ENCODE measurements at regions not wholly inside any gene's neighbourhood (a gene's known extent, or its start where the extent isn't known, plus 50 kb on each side); places are given as distances from the start of the nearest gene placed in this dataset.

DNA sequence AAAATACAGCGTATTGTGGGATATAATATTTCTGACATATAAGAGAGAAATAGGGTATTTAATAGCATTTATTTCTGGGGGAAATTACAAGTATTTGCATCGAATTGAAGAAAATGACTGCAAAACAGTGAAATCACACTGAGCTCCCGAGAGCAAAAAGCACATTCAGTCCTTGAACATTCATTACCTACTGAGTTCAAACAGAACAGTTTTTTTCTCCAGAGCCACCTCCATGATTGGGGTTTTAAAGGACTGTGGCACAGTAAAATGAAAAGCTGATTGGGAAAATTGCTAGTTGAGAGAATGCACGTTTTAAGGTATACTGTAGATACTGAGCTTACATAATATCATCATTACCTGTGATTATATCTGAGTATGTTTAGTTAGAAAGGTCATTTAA, 58.0 kb upstream of the TRPC4 start:
- ChIA-PET POLR2A (no interaction called here), CTCF (no interaction called here)
- Mint-ChIP-seq H3K9me3 (no peaks in the 10 kb centered on the region), H3K4me3 (no peak overlapping the region), H3K27me3 (no peaks in the 10 kb centered on the region), H3K4me1 (no peaks in the 10 kb centered on the region), H3K36me3 (ENCODE audit: low read depth) (no peaks in the 10 kb centered on the region), H3K27ac (no peak overlapping the region)
- DNase-seq, result no peak

DNA sequence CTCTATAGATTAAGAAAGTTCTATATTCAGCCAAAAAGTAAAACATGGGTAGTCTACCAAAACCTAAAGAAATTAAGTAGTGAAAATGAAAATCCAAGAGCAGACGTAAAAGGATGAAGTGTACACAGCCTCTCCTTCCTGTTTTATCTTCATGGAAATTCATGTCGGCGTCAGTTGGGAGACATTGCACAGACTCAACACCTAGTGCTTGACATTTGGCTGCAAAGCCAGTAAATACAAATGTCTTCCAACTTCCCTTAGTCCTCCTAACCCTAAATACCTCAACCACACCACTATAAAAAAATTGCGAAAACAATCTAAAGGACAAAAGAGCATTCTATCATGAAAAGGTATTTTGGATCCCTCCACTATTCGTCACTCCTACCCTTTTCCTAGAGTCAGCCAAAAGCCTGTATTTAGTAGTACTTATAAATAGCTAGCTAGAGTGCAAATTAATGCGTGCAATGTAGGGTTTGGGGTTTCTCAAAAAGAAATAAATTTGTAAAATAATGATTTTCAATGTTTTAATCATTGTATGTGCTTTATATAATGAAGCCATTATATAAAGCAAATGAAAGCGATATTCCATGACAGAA, 56.4 kb upstream of the TRPC4 start:
- H3K27ac Mint-ChIP-seq, result no peak overlapping the region
- no peaks in the 10 kb centered on the region for H3K36me3 Mint-ChIP-seq (ENCODE audit: low read depth)
- H3K4me3 Mint-ChIP-seq, result no peak overlapping the region
- ChIA-PET CTCF (no interaction called here), POLR2A (no interaction called here)
- no peak for DNase-seq
- H3K27me3 Mint-ChIP-seq, result no peaks in the 10 kb centered on the region
- H3K9me3 Mint-ChIP-seq, result no peaks in the 10 kb centered on the region
- no peaks in the 10 kb centered on the region for H3K4me1 Mint-ChIP-seq

DNA sequence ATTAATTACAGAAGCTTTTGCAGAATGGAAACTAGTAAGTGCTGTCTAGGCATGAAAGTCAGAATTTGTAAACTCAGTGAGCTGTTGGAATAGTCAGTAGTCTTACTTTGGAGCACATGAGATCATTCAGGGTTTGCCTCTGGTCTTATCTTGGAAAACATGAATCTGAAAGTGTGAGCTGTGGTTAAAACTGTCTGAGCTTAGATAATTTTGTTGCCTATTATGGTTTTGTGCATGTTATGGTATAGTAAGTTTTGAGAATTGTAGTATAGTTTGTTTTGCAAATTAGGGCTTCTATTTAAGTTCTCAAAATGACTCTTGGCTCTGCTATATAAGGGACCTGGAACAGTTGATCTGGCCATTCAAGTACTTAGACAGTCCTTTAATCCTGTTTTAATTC, 53.7 kb upstream of the TRPC4 start:
- Mint-ChIP-seq H3K9me3 (no peaks in the 10 kb centered on the region), H3K27me3 (no peaks in the 10 kb centered on the region), H3K36me3 (ENCODE audit: low read depth) (no peaks in the 10 kb centered on the region), H3K4me1 (no peaks in the 10 kb centered on the region), H3K27ac (no peak overlapping the region), H3K4me3 (no peak overlapping the region)
- no peak for DNase-seq
- POLR2A ChIA-PET, result no interaction called here
- CTCF ChIA-PET, result no interaction called here

- Mint-ChIP-seq H3K4me1 (no peaks in the 10 kb centered on the region), H3K36me3 (ENCODE audit: low read depth) (no peaks in the 10 kb centered on the region), H3K9me3 (no peaks in the 10 kb centered on the region), H3K4me3 (no peak overlapping the region), H3K27me3 (no peaks in the 10 kb centered on the region), H3K27ac (no peak overlapping the region)
- ChIA-PET CTCF (no interaction called here), POLR2A (no interaction called here)
- no peak for DNase-seq
These were observed 49.8 kb upstream of the TRPC4 start for GRCh38 chr13:37919329-37919880.
